Keratinocyte (primary cell): ENCODE measurements at regions not wholly inside any gene's neighbourhood (a gene's known extent, or its start where the extent isn't known, plus 50 kb on each side); places are given as distances from the start of the nearest gene placed in this dataset.

Source experiments
- DNase-seq: peaks from one replicate; pipeline ENCODE4 v3.0.0-alpha.2; 2011; ENCODE audit warnings: low read depth, missing footprints, low spot score
- FAIRE-seq: peaks from 2 replicates; lab custom pipeline; 2011; peaks lifted over from hg19 to GRCh38; lab: Jason Lieb, UNC
- H2AFZ ChIP-seq: 2 replicates; pipeline ENCODE4 v1.6.0; 2012; ENCODE audit warnings: low read length, control low read depth, inconsistent platforms; ENCODE audit not compliant: control insufficient read depth
- H3K27ac ChIP-seq: 2 replicates; pipeline ENCODE4 v1.5.1; 2011; ENCODE audit warnings: low read length; ENCODE audit not compliant: control insufficient read depth, insufficient read depth
- H3K27me3 ChIP-seq: 3 replicates; pipeline ENCODE4 v1.6.0; 2011; ENCODE audit warnings: low read length; ENCODE audit not compliant: control insufficient read depth, insufficient read depth; ENCODE audit errors: extremely low read depth
- H3K36me3 ChIP-seq, 2 experiments: 2 replicates in 1 of 2; 3 replicates in 1 of 2; pipeline ENCODE4 v1.5.1; 2011; ENCODE audit warnings: low read length in 2 of 2, mild to moderate bottlenecking in 1 of 2; ENCODE audit not compliant: control insufficient read depth in 2 of 2, insufficient read depth in 2 of 2; ENCODE audit errors: extremely low read depth in 1 of 2
- H3K4me1 ChIP-seq: 3 replicates; pipeline ENCODE4 v1.5.1; 2011; ENCODE audit warnings: low read length; ENCODE audit not compliant: control insufficient read depth, insufficient read depth; ENCODE audit errors: extremely low read depth
- H3K4me2 ChIP-seq: 3 replicates; pipeline ENCODE4 v1.6.0; 2011; ENCODE audit warnings: low read depth, low read length; ENCODE audit not compliant: control insufficient read depth, insufficient read depth; ENCODE audit errors: extremely low read depth
- H3K4me3 ChIP-seq, 3 experiments: fragments of 200-600 bp in 1 of 3; sonication (generic) in 1 of 3; 2 replicates in 2 of 3; 3 replicates in 1 of 3; pipeline ENCODE4 v1.5.1; 2011 to 2016; ENCODE audit warnings: low read length in 3 of 3, mild to moderate bottlenecking in 3 of 3, control low read depth in 2 of 3, inconsistent platforms in 1 of 3, low read depth in 1 of 3, mixed read lengths in 1 of 3, mixed run types in 1 of 3, moderate library complexity in 1 of 3; ENCODE audit not compliant: control insufficient read depth in 2 of 3, insufficient read depth in 2 of 3; ENCODE audit errors: extremely low read depth in 1 of 3
- H3K79me2 ChIP-seq: 2 replicates; pipeline ENCODE4 v1.6.0; 2012; ENCODE audit warnings: low read length; ENCODE audit not compliant: control insufficient read depth, insufficient read depth
- H3K9ac ChIP-seq: 3 replicates; pipeline ENCODE4 v1.6.0; 2011; ENCODE audit warnings: low read length; ENCODE audit not compliant: control insufficient read depth, insufficient read depth; ENCODE audit errors: extremely low read depth
- H3K9me1 ChIP-seq: 3 replicates; pipeline ENCODE4 v1.6.0; 2011; ENCODE audit warnings: low read length; ENCODE audit not compliant: control insufficient read depth, insufficient read depth; ENCODE audit errors: extremely low read depth
- H3K9me3 ChIP-seq: 2 replicates; pipeline ENCODE4 v1.5.1; 2012; ENCODE audit warnings: low read depth, low read length; ENCODE audit not compliant: control insufficient read depth
- H4K20me1 ChIP-seq: 3 replicates; pipeline ENCODE4 v1.6.0; 2011; ENCODE audit warnings: low read length; ENCODE audit not compliant: control insufficient read depth, insufficient read depth; ENCODE audit errors: extremely low read depth
- CTCF ChIP-seq, 3 experiments: IDR thresholded peaks in 1 of 3; conservative IDR thresholded peaks in 1 of 3; optimal IDR thresholded peaks in 1 of 3; 2 replicates in 2 of 3; 3 replicates in 1 of 3; pipeline versions ENCODE3 to v1.5.1; 2011; ENCODE audit warnings: low read length in 3 of 3, mild to moderate bottlenecking in 3 of 3, moderate library complexity in 2 of 3, control low read depth in 1 of 3, inconsistent platforms in 1 of 3; ENCODE audit not compliant: insufficient read depth in 2 of 3; ENCODE audit errors: extremely low read depth in 1 of 3
- EZH2 ChIP-seq: IDR thresholded peaks from one replicate; pipeline ENCODE4 v1.6.1; 2012; ENCODE audit warnings: inconsistent platforms, mild to moderate bottlenecking, low read length, moderate library complexity
- dilution Hi-C: fragments of 300-500 bp; cut with MboI; formaldehyde crosslinking; loops from one replicate; pipeline ENCODE4 v1.7.0; 2020; ENCODE audit warnings: low sequenced_read_pairs; ENCODE audit not compliant: extremely low pct_ligation_motif_present

- no peaks in the 10 kb centered on the region for H3K9me3 ChIP-seq
- H3K27me3 ChIP-seq: no peaks in the 10 kb centered on the region
- dilution Hi-C loops: no loop called here
- H3K4me2 ChIP-seq: no peak overlapping the region
- no peaks in the 10 kb centered on the region for H4K20me1 ChIP-seq
- H3K36me3 ChIP-seq: no peaks in the 10 kb centered on the region
- FAIRE-seq (no peak), DNase-seq (no peak)
- H3K4me3 ChIP-seq: no peak overlapping the region
- TF ChIP-seq CTCF (optimal IDR thresholded peaks at IDR 0.05 in 1 of 3, IDR thresholded peaks at IDR 0.05 in 1 of 3, conservative IDR thresholded peaks at IDR 0.05 in 1 of 3; ENCODE audit: extremely low read depth in 1 of 3, insufficient read depth in 2 of 3, low read length in 3 of 3) (no peak), EZH2 (no peak)
- H3K9ac ChIP-seq: no peak overlapping the region
- no peaks in the 10 kb centered on the region for H3K4me1 ChIP-seq
- no peak overlapping the region for H2AFZ ChIP-seq
- H3K27ac ChIP-seq: no peak overlapping the region
- H3K79me2 ChIP-seq: no peaks in the 10 kb centered on the region
- no peaks in the 10 kb centered on the region for H3K9me1 ChIP-seq
These were observed 916.6 kb downstream of the DNAH5 start for GRCh38 chr5:13027874-13028273.

- H3K4me1 ChIP-seq: no peaks in the 10 kb centered on the region
- no peak overlapping the region for H3K4me3 ChIP-seq
- DNase-seq (no peak), FAIRE-seq (no peak)
- H2AFZ ChIP-seq: no peak overlapping the region
- H3K36me3 ChIP-seq: no peaks in the 10 kb centered on the region
- dilution Hi-C loops: no loop called here
- H3K27ac ChIP-seq: no peak overlapping the region
- H3K9me1 ChIP-seq: no peaks in the 10 kb centered on the region
- TF ChIP-seq CTCF (optimal IDR thresholded peaks at IDR 0.05 in 1 of 3, IDR thresholded peaks at IDR 0.05 in 1 of 3, conservative IDR thresholded peaks at IDR 0.05 in 1 of 3; ENCODE audit: extremely low read depth in 1 of 3, insufficient read depth in 2 of 3, low read length in 3 of 3) (no peak), EZH2 (no peak)
- no peak overlapping the region for H3K9ac ChIP-seq
- H4K20me1 ChIP-seq: no peaks in the 10 kb centered on the region
- H3K4me2 ChIP-seq: no peak overlapping the region
- no peaks in the 10 kb centered on the region for H3K79me2 ChIP-seq
- H3K9me3 ChIP-seq: no peaks in the 10 kb centered on the region
- H3K27me3 ChIP-seq: no peaks in the 10 kb centered on the region
These were observed 924.8 kb downstream of the DNAH5 start for GRCh38 chr5:13019729-13020128.
